ENCODE measurements at regions not wholly inside any gene's neighbourhood (a gene's known extent, or its start where the extent isn't known, plus 50 kb on each side); places are given as distances from the start of the nearest gene placed in this dataset.

DNA sequence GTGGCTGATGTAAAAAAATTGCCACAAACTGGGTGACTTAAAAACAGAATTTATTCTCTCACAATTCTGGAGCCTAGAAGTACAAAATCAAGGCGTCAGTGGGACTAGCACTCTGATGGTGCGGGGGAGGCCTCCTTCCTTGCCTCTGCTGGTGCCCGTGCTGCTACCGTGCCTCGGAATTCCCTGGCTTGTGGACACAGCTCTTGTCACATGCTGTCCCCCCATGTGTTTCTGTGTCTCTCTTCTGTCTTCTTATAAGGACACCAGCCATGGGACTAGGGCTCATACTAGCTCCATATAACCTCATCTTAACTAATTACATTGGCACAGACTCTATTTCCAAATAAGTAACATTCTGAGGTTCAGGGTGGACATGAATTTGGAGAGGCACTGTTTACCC is 242.3 kb upstream of the IRX2 start:
- no peak for DNase-seq (ENCODE audit: low read depth)

DNA sequence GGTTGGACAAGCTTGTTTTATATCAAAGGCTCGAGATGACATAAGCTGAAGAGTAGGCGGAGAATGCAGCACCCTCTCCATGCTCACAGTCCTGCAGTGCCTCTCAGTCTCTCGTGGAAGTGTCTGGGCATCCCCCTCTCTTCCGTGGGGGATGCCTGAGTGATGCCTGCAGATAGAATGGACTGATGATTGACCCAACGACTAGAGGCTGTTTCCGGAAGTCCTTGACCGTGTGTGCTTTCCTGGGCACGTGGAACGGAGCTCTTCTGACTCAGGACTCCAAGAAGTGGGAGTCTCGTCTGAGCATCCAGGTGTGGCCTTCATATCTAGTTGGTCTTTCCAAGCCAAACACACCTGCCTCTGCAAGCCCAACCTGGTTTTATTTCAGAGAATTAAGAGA is 241.8 kb upstream of the IRX2 start:
- no peak for DNase-seq (ENCODE audit: low read depth)

- no peak for DNase-seq (ENCODE audit: low read depth)
Measured at GRCh38 chr5:2992806-2993205, 241.3 kb upstream of the IRX2 start.

GRCh38 chr5:2991884-2992283 is 240.4 kb upstream of the IRX2 start:
- no peak for DNase-seq (ENCODE audit: low read depth)

DNA sequence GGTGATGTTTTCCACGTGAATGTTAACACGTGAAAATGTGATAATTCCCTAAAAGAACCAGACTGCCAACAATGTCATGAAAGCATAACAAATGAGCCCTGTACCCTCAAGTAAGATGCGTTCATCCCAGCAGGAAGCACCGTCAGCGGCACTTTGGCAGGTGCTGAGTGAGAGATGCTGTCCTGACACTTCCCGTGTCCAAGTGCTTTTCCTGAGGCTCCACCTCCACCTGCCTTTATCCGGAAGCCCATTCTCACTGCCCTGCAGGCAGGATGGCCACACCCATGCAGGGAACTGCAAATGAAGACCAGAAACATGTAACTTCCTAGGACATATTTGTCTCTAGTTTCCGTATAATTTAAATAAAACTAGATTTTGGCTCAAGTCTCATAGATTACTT is 238.0 kb upstream of the IRX2 start:
- DNase-seq (ENCODE audit: low read depth), result no peak

GRCh38 chr5:2986301-2986700 is 234.8 kb upstream of the IRX2 start:
- no peak for DNase-seq (ENCODE audit: low read depth)

DNA sequence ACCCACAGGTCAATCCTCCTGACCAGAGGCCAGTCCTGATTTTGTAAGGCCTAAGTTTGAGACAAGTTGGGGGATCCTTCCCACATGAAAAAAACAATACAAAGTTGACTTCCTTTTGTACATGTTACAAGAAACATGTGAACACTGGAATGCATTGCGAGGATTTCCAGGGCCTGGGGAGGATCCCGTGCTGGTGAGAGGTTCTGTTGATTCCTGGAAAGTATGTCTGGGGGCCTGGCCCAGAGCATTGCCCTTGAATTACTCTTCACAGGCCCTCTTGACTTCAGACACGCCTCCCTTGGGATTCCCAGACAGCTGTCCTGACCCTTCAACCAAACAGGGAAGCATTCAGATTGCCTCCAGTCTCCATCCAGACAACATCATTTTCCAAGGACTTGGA is 234.2 kb upstream of the IRX2 start:
- no peak for DNase-seq (ENCODE audit: low read depth)

DNA sequence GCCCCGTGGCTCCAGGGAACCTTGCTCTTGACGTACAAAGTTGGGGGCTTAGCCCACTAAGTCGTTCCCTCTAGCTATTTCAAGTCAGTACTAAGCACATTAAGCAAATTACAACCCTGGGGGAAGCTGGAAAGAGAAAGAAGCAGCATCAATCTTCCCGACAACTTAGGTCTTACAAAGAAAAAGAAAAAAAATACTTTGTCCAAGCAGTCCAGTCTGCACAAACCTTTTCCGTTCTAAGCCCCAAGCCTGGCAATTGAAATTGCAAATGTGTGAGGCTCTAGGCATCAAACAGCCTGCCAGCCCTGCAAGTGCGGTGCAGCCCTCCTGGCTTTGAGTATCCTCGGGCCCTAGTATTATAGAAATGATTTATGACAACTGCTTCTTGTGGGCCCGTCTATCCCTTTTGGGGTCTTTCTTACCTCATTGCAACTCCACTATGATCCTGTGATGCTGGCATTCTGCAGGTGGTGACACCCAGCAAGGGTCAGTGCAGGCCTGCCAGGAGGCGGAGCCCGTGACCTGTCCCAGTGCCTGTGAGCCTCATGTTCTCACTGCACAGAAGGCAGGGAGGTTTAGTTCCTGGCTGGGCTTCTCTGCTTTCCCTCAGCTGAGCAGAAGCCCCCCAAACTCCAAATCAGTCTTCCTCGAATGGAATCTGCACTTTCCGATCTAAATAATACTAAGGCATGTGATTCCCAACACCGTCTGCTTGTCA is 232.3 kb upstream of the IRX2 start:
- DNase-seq (ENCODE audit: low read depth), result no peak

DNA sequence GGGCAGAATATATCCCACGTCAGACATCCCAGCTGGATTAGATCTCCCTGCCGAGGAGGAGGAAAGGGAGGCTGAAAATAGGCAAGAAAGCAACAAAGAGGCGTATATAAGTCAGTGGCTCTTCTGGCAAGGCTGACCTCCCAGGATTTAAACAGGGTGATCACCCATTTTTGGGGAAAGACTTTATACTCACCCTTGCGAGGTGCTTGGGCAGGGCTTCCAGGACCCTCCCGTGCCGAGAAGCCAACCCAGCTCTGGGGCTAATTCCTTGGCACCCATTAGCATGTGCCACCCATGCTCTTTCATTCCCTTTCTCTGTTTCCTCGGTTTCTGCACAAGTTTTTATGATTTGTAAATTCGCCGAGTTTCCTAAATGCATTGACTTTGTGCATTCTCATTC is 230.2 kb upstream of the IRX2 start:
- DNase-seq (ENCODE audit: low read depth), result no peak

- DNase-seq (ENCODE audit: low read depth), result no peak
Measured at GRCh38 chr5:2981035-2981434, 229.6 kb upstream of the IRX2 start.

GRCh38 chr5:2960294-2960693 is 208.8 kb upstream of the IRX2 start:
- no peak for DNase-seq (ENCODE audit: low read depth)

DNA sequence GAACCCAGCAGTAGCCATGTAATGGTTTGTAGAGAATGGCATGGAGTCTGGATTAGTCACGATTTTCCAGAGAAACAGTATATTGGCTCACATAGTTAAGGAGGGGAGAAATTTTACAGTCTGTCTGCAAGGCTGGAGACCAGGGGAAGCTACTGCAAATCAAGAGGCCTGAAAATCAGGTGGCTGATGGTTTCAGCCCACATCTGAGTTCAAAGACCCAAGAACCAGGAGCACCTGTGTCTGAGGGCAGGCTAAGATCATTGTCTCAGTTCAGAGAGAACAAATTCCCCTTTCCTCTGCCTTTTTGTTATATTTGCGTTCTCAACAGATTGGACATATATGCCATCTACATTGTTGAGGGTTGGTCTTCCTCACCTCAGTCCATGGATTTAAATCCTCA is 207.5 kb upstream of the IRX2 start:
- no peak for DNase-seq (ENCODE audit: low read depth)

DNA sequence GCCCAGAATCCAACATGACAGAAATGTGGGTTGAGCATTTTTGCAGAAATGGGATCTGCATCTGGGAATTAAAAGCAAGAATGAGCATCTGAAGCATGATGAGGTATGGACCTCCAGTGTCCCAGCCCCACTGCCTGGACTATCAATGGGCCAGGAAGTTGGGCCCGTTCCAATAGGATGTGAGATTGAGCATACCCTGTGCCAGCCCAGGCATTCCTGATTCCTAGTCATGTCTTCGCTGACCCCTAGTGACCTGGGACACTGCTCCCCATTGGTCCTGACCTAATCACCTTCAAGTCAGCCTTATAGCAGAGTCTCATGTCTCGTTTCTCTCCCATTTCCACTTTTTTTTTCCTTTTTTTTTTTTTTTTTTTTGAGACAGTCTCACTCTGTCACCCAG is 197.4 kb upstream of the IRX2 start:
- DNase-seq (ENCODE audit: low read depth), result no peak

- no peak for DNase-seq (ENCODE audit: low read depth)
Measured at GRCh38 chr5:2946315-2946714, 194.8 kb upstream of the IRX2 start.

GRCh38 chr5:2936413-2936812 is 184.9 kb upstream of the IRX2 start:
- DNase-seq (ENCODE audit: low read depth), result no peak

- no peak for DNase-seq (ENCODE audit: low read depth)
Measured at GRCh38 chr5:2929779-2930178, 178.3 kb upstream of the IRX2 start.

- no peak for DNase-seq (ENCODE audit: low read depth)
Measured at GRCh38 chr5:2921651-2922050, 170.2 kb upstream of the IRX2 start.

- no peak for DNase-seq (ENCODE audit: low read depth)
Measured at GRCh38 chr5:2921176-2921575, 169.7 kb upstream of the IRX2 start.

- DNase-seq (ENCODE audit: low read depth), result no peak
Measured at GRCh38 chr5:2920312-2920711, 168.8 kb upstream of the IRX2 start.

DNA sequence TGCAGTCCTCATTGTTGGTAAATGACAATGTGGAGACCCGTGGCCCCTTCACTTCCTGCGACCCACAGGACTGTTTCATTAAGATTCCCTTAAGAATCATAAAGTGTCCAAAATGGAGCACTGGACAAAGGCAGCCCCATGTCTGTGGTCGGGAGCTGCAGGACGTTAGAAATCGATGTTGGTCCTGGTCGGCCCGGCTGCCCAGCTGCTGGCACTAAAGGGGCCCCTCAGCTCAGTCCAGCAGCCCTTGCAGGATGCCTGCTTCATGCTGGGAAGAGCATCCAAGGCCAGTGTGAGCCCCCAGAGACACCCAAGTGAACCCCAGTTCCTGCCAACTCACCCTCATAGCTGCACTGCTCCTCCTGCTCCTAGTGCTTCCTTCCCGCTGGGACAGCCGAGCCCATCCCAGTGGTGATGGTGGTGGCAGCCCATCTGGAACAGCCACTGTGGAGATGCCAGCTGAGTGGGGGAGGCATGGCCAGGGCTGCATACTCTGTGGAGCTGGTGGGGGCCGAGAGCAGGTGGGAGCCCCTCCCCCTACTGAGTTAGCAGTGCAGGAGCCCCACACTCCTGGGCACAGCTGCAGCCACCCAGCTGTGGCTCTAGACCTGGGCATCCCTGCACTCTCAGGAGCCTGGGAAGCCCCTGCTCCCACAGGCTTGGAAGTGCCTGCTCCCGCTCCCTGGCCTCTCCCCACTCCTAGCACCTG is 168.0 kb upstream of the IRX2 start:
- no peak for DNase-seq (ENCODE audit: low read depth)

DNA sequence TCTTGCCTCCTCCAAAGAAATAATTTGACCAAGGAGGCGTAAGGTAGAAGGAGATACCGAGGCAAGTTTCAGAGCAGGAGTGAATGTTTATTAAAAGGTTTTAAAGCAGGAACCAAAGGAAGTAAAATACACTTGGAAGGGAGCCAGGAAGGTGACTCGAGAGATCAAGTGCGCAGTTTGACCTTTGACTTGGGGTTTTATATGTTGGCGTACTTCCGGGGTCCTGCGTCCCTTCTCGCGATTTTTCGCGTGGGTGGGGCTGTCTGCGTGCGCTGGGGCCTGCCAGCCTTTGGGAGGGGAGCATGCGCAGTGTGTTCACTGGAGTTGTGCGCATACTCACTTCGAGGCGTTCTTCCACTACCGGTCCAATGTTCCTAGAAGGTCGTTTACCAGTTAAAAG is 166.0 kb upstream of the IRX2 start:
- no peak for DNase-seq (ENCODE audit: low read depth)

GRCh38 chr5:2917093-2917492 is 165.6 kb upstream of the IRX2 start:
- no peak for DNase-seq (ENCODE audit: low read depth)

DNA sequence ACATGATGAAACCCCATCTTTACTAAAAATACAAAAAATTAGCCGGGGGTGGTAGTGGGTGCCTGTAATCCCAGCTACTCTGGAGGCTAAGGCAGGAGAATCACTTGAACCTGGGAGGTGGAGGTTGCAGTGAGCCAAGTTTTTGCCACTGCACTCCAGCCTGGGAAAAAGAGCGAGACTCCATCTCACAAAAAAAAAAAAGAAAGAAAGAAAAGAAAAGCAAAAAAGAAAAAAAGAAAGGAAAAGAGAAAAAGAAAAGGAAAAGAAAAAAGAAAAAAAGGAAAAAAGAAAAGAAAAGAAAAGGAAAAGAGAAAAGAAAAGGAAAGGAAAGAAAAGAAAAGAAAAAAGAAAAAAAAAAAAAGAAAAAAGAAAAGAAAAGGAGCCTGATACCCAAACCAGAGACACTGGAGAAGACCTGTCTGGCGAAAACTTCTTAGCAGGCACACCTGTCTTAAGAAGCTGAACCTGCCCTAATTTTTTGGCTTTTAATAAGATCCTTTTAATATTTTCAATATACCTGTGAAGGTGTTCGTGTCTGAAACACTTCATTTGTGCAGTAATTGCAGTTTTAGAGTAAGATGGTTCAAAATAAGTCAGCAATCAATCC is 164.7 kb upstream of the IRX2 start:
- DNase-seq (ENCODE audit: low read depth), result no peak

Measured in forelimb muscle (tissue), 1 donor.